T-helper 2 cell treated with Interferon-gamma antibody and Interleukin-4, amounts not matched to agents 5 μg/mL and 100 μg/mL, for 36 hours (primary cell): ENCODE measurements at regions not wholly inside any gene's neighbourhood (a gene's known extent, or its start where the extent isn't known, plus 50 kb on each side); places are given as distances from the start of the nearest gene placed in this dataset.

Experiments
- DNase-seq: peaks from one replicate; pipeline ENCODE4 v3.0.0; 2021; ENCODE audit warnings: low spot score
- H3K27ac Mint-ChIP-seq: one replicate; pipeline ENCODE4 v1.8.0; 2021; ENCODE audit warnings: mild to moderate bottlenecking, mixed read lengths
- H3K27me3 Mint-ChIP-seq: one replicate; pipeline ENCODE4 v1.8.0; 2021; ENCODE audit warnings: low read depth, mixed read lengths
- H3K36me3 Mint-ChIP-seq: one replicate; pipeline ENCODE4 v1.8.0; 2021; ENCODE audit warnings: low read depth, mixed read lengths
- H3K4me1 Mint-ChIP-seq: one replicate; pipeline ENCODE4 v1.8.0; 2021; ENCODE audit warnings: low read depth, mixed read lengths
- H3K4me3 Mint-ChIP-seq: one replicate; pipeline ENCODE4 v1.8.0; 2022; ENCODE audit warnings: mild to moderate bottlenecking, moderate library complexity, mixed read lengths
- H3K9me3 Mint-ChIP-seq: one replicate; pipeline ENCODE4 v1.8.0; 2021; ENCODE audit warnings: mixed read lengths

DNA sequence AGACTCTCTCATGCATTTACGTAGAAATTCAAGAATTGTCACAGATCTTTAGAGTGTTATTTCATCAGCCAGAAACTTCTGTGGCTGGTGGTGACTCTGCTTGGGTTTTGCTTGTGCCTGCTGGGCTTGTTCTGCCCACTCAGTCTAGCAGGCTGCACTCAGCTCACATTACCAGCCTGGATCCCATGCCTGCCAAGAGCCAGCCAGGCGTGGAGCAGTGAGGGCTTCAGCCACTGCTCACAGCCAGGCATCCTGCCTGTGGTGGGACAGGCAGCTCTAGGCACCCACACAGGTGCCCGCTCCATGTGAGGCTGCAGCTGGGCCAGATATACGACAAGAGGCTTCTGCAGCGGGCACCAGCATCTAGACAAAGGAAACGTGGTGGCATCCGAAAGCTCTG, 1213.3 kb upstream of the RAG2 start:
- Mint-ChIP-seq H3K4me1 (no peaks in the 10 kb centered on the region), H3K36me3 (no peaks in the 10 kb centered on the region), H3K27ac (no peak overlapping the region), H3K27me3 (no peaks in the 10 kb centered on the region), H3K4me3 (no peak overlapping the region), H3K9me3 (peaks cover 17% of the 10 kb centered on the region)
- no peak for DNase-seq

GRCh38 chr11:37804666-37805065, 1206.6 kb upstream of the RAG2 start:
- no peaks in the 10 kb centered on the region for H3K27me3 Mint-ChIP-seq
- no peaks in the 10 kb centered on the region for H3K4me1 Mint-ChIP-seq
- H3K36me3 Mint-ChIP-seq: no peaks in the 10 kb centered on the region
- H3K27ac Mint-ChIP-seq: no peak overlapping the region
- H3K9me3 Mint-ChIP-seq: peaks cover 35% of the 10 kb centered on the region
- no peak for DNase-seq
- no peak overlapping the region for H3K4me3 Mint-ChIP-seq

DNA sequence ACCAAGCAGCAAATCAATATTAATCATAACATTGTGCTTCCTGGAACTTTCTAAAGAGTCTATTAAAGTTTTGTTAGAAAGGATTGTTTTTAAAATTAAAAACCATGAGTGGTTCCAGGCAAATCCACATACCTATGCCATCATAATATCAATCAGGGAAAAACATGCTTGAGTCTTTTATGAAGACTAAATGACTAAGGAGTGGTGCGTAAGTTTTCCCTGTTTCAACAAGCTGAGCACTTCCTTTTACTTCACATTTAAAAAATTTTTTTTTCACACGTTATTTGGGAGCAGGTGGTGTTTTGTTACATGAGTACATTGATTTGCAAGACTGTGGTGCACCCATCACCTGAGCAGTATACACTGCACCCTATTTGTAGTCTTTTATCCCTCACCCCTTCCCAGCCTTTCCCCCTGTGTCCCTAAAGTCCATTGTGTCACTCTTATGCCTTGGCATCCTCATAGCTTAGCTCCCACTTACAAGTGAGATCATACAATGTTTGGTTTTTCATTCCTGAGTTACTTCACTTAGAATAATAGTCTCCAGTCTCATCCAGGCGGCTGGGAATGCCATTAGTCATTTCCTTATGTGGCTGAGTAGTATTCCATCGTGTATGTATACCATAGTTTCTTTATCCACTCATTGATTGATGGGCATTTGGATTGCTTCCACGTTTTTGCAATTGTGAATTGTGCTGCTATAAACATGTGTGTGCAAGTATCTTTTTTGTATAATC, 1190.3 kb upstream of the RAG2 start:
- no peak for DNase-seq
- Mint-ChIP-seq H3K27me3 (no peaks in the 10 kb centered on the region), H3K27ac (no peak overlapping the region), H3K4me3 (no peak overlapping the region), H3K36me3 (no peaks in the 10 kb centered on the region), H3K4me1 (no peaks in the 10 kb centered on the region), H3K9me3 (peaks cover 40% of the 10 kb centered on the region)

DNA sequence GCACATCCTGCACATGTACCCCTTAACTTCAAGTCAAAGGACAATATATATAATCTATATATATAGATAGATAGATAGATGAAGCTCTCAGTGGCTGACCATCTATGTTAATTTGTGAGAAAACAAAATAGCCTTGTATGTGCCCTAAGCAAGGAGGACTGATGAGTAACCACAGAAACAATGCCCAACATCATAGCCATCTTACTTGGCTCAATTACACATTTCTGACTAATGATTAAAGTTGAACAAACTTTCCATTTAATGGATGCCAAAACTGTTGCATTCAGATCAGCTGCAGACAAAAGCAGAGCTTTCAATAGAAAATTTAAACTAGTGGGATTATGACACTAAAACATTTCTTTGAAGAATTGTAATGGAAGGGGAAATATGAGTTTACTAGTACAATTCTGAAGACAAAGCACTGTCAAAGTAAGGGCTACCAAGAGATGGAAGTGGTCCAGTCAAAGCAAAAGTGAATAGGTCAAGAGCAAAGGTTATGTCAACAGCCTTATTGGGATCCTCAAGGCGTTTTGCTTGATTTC, 1188.2 kb upstream of the RAG2 start:
- peaks cover 56% of the 10 kb centered on the region for H3K9me3 Mint-ChIP-seq
- no peak overlapping the region for H3K27ac Mint-ChIP-seq
- DNase-seq: no peak

DNA sequence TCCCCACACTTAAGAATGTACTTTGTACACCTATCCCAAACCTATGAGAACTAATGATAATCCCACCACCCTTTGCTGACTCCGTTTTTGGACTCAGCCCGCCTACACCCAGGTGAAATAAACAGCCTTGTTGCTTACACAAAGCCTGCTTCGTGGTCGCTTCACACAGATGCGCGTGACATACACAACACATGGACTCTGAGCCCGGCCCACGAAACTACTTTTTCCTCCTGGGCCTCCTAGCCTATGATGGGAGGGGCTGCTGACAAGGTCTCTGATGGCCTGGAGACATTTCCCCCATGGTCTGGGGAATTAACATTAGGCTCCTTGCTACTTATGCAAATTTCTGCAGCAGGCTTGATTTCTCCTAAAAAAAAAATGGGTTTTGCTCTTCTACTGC, 1176.4 kb upstream of the RAG2 start:
- peaks cover 30% of the 10 kb centered on the region for H3K9me3 Mint-ChIP-seq
- no peaks in the 10 kb centered on the region for H3K27me3 Mint-ChIP-seq
- H3K36me3 Mint-ChIP-seq: no peaks in the 10 kb centered on the region
- H3K4me1 Mint-ChIP-seq: no peaks in the 10 kb centered on the region
- H3K4me3 Mint-ChIP-seq: no peak overlapping the region
- no peak overlapping the region for H3K27ac Mint-ChIP-seq
- no peak for DNase-seq

More for the DNA sequence above, 1188.2 kb upstream of the RAG2 start:
- Mint-ChIP-seq H3K4me1 (no peaks in the 10 kb centered on the region), H3K27me3 (no peaks in the 10 kb centered on the region), H3K4me3 (no peak overlapping the region), H3K36me3 (no peaks in the 10 kb centered on the region)

DNA sequence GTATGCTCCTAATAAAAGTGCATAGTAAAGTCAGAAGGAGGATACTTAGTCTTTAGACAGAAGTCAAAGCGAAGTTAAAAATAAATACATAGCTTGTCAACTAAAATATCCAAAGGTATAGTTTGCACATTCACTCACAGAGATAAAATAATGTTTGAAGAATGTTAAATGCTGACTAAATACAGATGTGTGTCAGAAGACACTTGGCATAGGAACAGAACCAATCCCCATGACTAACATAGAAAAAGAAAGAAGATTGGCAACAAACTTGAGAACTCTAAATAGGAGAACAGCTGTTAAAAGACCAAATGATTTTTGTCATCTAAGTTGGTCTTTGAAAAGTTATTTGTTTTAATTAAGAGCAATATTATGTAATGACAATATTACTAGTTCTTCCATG, 1172.1 kb upstream of the RAG2 start:
- no peak overlapping the region for H3K27ac Mint-ChIP-seq
- no peaks in the 10 kb centered on the region for H3K27me3 Mint-ChIP-seq
- no peak for DNase-seq
- H3K36me3 Mint-ChIP-seq: no peaks in the 10 kb centered on the region
- H3K4me3 Mint-ChIP-seq: no peak overlapping the region
- peaks cover 25% of the 10 kb centered on the region for H3K9me3 Mint-ChIP-seq
- H3K4me1 Mint-ChIP-seq: no peaks in the 10 kb centered on the region

DNA sequence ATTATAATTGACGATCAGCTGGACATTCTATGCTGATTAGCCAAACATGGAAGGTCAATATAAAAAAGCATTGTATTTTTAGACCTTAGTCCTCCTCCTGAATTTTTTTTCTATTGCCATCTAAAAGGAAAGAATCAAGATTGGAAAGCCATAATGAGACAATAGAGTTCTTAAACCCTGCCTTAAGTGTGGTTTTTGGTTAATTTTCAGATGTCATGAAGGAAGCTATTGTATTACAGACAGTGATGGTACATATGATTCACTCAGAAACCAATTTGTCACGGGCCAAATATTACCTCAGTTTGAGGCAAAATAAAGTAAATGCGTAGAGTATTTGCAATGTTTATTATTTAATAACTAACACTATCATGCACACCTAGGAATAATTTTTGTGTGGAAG, 1164.0 kb upstream of the RAG2 start:
- H3K27me3 Mint-ChIP-seq: no peaks in the 10 kb centered on the region
- DNase-seq: no peak
- H3K9me3 Mint-ChIP-seq: peaks cover 21% of the 10 kb centered on the region

DNA sequence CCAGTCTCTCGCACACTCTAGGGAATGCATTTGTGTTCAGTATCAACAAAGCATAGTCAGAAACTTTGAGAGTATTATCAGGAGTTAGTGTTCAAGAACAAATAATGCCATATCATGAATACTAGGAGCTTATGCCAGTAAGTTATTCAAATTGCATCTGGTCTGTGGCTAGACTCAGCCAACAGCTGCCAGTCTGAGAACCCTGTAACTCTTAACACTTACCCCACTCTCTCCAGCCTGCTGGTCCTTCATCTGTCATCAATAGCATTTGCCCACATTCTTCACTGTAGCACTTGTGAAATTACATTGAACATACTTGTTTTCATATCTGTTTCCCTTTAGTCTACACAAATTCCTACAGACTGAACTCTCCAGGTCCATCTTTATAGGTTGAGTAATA, 1157.5 kb upstream of the RAG2 start:
- no peak for DNase-seq
- Mint-ChIP-seq H3K4me1 (no peaks in the 10 kb centered on the region), H3K4me3 (no peak overlapping the region), H3K36me3 (no peaks in the 10 kb centered on the region), H3K27ac (no peak overlapping the region), H3K9me3 (peaks cover 12% of the 10 kb centered on the region), H3K27me3 (no peaks in the 10 kb centered on the region)

More for the DNA sequence above, 1164.0 kb upstream of the RAG2 start:
- Mint-ChIP-seq H3K27ac (no peak overlapping the region), H3K4me3 (no peak overlapping the region), H3K36me3 (no peaks in the 10 kb centered on the region), H3K4me1 (no peaks in the 10 kb centered on the region)

DNA sequence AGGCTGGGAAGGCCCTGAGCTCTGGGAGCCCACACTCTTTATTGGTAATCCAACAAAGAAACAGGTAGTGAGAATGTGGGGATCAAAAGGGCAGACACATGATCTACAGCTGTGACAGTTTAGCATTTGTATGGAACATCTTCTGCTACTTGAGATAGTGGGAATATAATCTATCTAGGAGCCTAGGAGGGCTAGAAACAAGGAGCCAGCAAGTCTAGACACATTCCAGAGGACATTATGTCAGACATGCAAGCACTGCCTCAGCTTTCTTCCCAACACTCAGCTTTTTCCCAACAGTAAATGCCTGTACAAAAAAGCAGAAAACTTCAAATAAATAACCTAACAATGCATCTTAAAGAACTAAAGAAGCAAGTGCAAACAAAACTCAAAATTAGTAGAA, 1150.6 kb upstream of the RAG2 start:
- Mint-ChIP-seq H3K27ac (no peak overlapping the region), H3K9me3 (peaks cover 18% of the 10 kb centered on the region), H3K27me3 (no peaks in the 10 kb centered on the region), H3K4me1 (no peaks in the 10 kb centered on the region), H3K4me3 (no peak overlapping the region), H3K36me3 (no peaks in the 10 kb centered on the region)
- no peak for DNase-seq

GRCh38 chr11:37747121-37747520, 1149.1 kb upstream of the RAG2 start:
- Mint-ChIP-seq H3K27ac (no peak overlapping the region), H3K36me3 (no peaks in the 10 kb centered on the region), H3K27me3 (no peaks in the 10 kb centered on the region), H3K4me3 (no peak overlapping the region), H3K9me3 (peaks cover 18% of the 10 kb centered on the region), H3K4me1 (no peaks in the 10 kb centered on the region)
- no peak for DNase-seq

DNA sequence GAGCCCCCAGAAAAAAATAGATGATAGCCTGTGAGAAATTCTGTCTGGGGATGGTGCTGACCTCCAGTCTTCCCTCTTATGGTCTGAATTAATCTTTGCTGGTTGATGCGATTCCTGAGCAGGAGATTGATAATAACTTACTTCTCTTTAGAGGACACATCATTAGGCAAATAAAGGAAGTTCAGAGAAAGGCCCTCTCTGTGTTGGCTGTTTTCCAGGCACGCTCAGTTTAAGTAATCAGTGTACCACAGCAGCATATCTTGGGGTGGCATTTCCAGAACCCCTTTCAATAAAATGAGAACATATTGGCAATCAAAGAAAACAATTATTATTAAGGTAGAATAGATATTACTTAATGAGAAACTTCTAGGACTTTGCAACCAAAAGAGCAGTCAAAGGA, 1129.3 kb upstream of the RAG2 start:
- Mint-ChIP-seq H3K4me1 (no peaks in the 10 kb centered on the region), H3K36me3 (no peaks in the 10 kb centered on the region), H3K27ac (no peak overlapping the region), H3K27me3 (no peaks in the 10 kb centered on the region), H3K4me3 (no peak overlapping the region), H3K9me3 (peaks cover 36% of the 10 kb centered on the region)
- DNase-seq: no peak

GRCh38 chr11:37724315-37724714, 1126.3 kb upstream of the RAG2 start:
- no peak for DNase-seq
- no peaks in the 10 kb centered on the region for H3K27me3 Mint-ChIP-seq
- no peak overlapping the region for H3K4me3 Mint-ChIP-seq
- H3K9me3 Mint-ChIP-seq: peaks cover 46% of the 10 kb centered on the region
- no peak overlapping the region for H3K27ac Mint-ChIP-seq
- no peaks in the 10 kb centered on the region for H3K4me1 Mint-ChIP-seq
- no peaks in the 10 kb centered on the region for H3K36me3 Mint-ChIP-seq

- Mint-ChIP-seq H3K4me3 (no peak overlapping the region), H3K36me3 (no peaks in the 10 kb centered on the region), H3K4me1 (no peaks in the 10 kb centered on the region), H3K27ac (no peak overlapping the region), H3K27me3 (no peaks in the 10 kb centered on the region), H3K9me3 (peaks cover 42% of the 10 kb centered on the region)
- no peak for DNase-seq
Measured at GRCh38 chr11:37721485-37721884, 1123.4 kb upstream of the RAG2 start.

- H3K27me3 Mint-ChIP-seq: no peaks in the 10 kb centered on the region
- no peaks in the 10 kb centered on the region for H3K4me1 Mint-ChIP-seq
- DNase-seq: no peak
- no peak overlapping the region for H3K27ac Mint-ChIP-seq
- peaks cover 26% of the 10 kb centered on the region for H3K9me3 Mint-ChIP-seq
- no peak overlapping the region for H3K4me3 Mint-ChIP-seq
- no peaks in the 10 kb centered on the region for H3K36me3 Mint-ChIP-seq
Measured at GRCh38 chr11:37718431-37718999, 1120.5 kb upstream of the RAG2 start.

GRCh38 chr11:37712251-37712650, 1114.2 kb upstream of the RAG2 start:
- no peaks in the 10 kb centered on the region for H3K4me1 Mint-ChIP-seq
- H3K36me3 Mint-ChIP-seq: no peaks in the 10 kb centered on the region
- H3K9me3 Mint-ChIP-seq: peaks cover 13% of the 10 kb centered on the region
- H3K27ac Mint-ChIP-seq: no peak overlapping the region
- DNase-seq: no peak
- H3K27me3 Mint-ChIP-seq: no peaks in the 10 kb centered on the region
- no peak overlapping the region for H3K4me3 Mint-ChIP-seq
